Neural progenitor cell (in vitro differentiated cells): ENCODE measurements at regions not wholly inside any gene's neighbourhood (a gene's known extent, or its start where the extent isn't known, plus 50 kb on each side); places are given as distances from the start of the nearest gene placed in this dataset.

ENCODE experiments used
- CTCF ChIP-seq: fragments of 200-600 bp; sonication (generic); IDR thresholded peaks from 2 replicates; pipeline ENCODE4 v1.5.1; 2017; ENCODE audit warnings: antibody characterized with exemption, mild to moderate bottlenecking
- EZH2 ChIP-seq: fragments of 200-600 bp; sonication (generic); IDR thresholded peaks from 2 replicates; pipeline ENCODE4 v1.6.1; 2017; ENCODE audit warnings: antibody characterized with exemption, mild to moderate bottlenecking, moderate library complexity
- EZH2phosphoT487 ChIP-seq: fragments of 200-600 bp; sonication (generic); IDR thresholded peaks from 2 replicates; pipeline ENCODE4 v1.6.1; 2017; ENCODE audit warnings: antibody characterized with exemption

DNA sequence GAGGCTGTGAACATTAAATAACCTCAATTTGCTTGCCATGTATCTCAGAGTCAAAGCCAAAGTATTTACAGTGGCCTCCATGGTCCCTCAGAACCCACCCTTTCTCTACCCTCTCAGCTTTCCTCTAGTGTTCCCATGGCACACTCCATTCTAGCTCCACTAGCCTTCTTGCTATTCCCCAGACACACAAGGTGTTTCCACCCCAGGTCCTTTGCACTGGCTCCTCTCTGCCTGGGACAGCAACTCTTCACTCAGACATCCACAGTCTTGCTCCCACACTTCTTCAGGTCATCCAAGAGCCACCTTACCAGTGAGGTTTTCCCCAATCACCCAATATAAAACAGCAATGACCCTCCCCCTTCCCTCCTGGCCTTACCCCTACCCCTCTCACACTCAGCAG lies 56.5 kb upstream of the PLEKHG1 start:
- TF ChIP-seq CTCF: no peak
- no peak for TF ChIP-seq EZH2phosphoT487
- TF ChIP-seq EZH2: no peak
